PFSK-1 (cell line): ENCODE measurements at regions not wholly inside any gene's neighbourhood (a gene's known extent, or its start where the extent isn't known, plus 50 kb on each side); places are given as distances from the start of the nearest gene placed in this dataset.

Experiments used
- FOXP2 ChIP-seq: optimal IDR thresholded peaks from 2 replicates; pipeline ENCODE3; 2011; ENCODE audit warnings: borderline replicate concordance, control low read depth, inconsistent platforms; ENCODE audit not compliant: insufficient read depth; ENCODE audit errors: extremely low read length, extremely low read depth
- POLR2AphosphoS5 ChIP-seq: IDR thresholded peaks from 2 replicates; pipeline ENCODE4 v1.6.1; 2012; ENCODE audit warnings: low read depth, mild to moderate bottlenecking, control low read depth, low read length, moderate library complexity
- SIN3A ChIP-seq: IDR thresholded peaks from 2 replicates; pipeline ENCODE4 v1.6.1; 2012; ENCODE audit warnings: mild to moderate bottlenecking, low read length, moderate library complexity, borderline replicate concordance; ENCODE audit not compliant: insufficient read depth
- TAF1 ChIP-seq: IDR thresholded peaks from 2 replicates; pipeline ENCODE4 v1.6.1; 2012; ENCODE audit warnings: low read length, control low read depth, borderline replicate concordance; ENCODE audit not compliant: insufficient read depth
- TF ChIP-seq, protein P1 (sequence below), 2 experiments: IDR thresholded peaks; 2 replicates each; pipeline versions ENCODE4 v1.6.1 to v1.8.0; 2011 to 2012; ENCODE audit warnings: low read depth in 2 of 2, low read length in 2 of 2, control low read depth in 1 of 2, inconsistent platforms in 1 of 2, mild to moderate bottlenecking in 1 of 2, moderate library complexity in 1 of 2; ENCODE audit not compliant: insufficient read depth in 1 of 2

DNA sequence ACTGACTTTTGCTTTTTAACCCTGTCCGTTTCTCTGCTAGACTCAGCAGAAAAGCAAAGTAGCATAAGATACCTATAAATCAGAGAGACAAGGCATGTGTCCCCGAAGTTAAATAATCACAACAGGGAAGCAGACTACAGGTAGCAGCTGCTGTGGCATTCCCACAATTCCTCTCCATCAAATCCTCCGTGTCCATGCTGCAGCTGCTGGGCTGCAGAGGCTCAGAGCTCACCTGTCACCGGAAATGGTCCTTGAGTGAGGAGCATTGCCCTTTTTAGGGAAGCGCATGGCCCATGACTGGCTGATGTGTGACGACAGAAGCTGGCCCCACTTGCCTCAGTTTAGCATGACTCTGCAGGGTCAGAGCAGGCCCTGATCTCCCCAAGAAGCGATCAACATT, 125.0 kb downstream of the MSX2 start:
- TF ChIP-seq POLR2AphosphoS5 (no peak), TAF1 (no peak), SIN3A (no peak), FOXP2 (no peak)
- TF ChIP-seq, protein P1, sequence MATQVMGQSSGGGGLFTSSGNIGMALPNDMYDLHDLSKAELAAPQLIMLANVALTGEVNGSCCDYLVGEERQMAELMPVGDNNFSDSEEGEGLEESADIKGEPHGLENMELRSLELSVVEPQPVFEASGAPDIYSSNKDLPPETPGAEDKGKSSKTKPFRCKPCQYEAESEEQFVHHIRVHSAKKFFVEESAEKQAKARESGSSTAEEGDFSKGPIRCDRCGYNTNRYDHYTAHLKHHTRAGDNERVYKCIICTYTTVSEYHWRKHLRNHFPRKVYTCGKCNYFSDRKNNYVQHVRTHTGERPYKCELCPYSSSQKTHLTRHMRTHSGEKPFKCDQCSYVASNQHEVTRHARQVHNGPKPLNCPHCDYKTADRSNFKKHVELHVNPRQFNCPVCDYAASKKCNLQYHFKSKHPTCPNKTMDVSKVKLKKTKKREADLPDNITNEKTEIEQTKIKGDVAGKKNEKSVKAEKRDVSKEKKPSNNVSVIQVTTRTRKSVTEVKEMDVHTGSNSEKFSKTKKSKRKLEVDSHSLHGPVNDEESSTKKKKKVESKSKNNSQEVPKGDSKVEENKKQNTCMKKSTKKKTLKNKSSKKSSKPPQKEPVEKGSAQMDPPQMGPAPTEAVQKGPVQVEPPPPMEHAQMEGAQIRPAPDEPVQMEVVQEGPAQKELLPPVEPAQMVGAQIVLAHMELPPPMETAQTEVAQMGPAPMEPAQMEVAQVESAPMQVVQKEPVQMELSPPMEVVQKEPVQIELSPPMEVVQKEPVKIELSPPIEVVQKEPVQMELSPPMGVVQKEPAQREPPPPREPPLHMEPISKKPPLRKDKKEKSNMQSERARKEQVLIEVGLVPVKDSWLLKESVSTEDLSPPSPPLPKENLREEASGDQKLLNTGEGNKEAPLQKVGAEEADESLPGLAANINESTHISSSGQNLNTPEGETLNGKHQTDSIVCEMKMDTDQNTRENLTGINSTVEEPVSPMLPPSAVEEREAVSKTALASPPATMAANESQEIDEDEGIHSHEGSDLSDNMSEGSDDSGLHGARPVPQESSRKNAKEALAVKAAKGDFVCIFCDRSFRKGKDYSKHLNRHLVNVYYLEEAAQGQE (IDR thresholded peaks at IDR 0.05; ENCODE audit: insufficient read depth in 1 of 2, low read depth in 2 of 2, low read length in 2 of 2), result no peak
